Activated T-cell treated with anti-CD3 and anti-CD28 coated beads, Interleukin-2, amount 50 U/mL, for 72 hours (primary cell): ENCODE measurements at regions not wholly inside any gene's neighbourhood (a gene's known extent, or its start where the extent isn't known, plus 50 kb on each side); places are given as distances from the start of the nearest gene placed in this dataset.
"Not testable (repeated sequence)": the region's sequence is repeated elsewhere in the genome, so short reads cannot be mapped to it uniquely, and the experiment has no call there.

Experiments used
- ATAC-seq, 2 donors: fragments of 150-1000 bp; cut with Tn5 transposase; replicated peaks in 1 of 2; 2 replicates each; pipeline ENCODE4 v1.10.0; 2021; ENCODE audit warnings: moderate library complexity in 2 of 2, mild to moderate bottlenecking in 1 of 2
- DNase-seq, 2 donors: peaks; one replicate each; pipeline ENCODE4 v3.0.0; 2021 to 2022; ENCODE audit warnings: mixed read lengths in 1 of 2
- H3K27ac Mint-ChIP-seq: one replicate; pipeline ENCODE4 v1.8.0; 2022; ENCODE audit warnings: mild to moderate bottlenecking, moderate library complexity, mixed read lengths
- H3K27me3 Mint-ChIP-seq: one replicate; pipeline ENCODE4 v1.8.0; 2022; ENCODE audit warnings: low read depth, mixed read lengths
- H3K36me3 Mint-ChIP-seq, 2 donors: one replicate each; pipeline ENCODE4 v1.8.0; 2022; ENCODE audit warnings: mixed read lengths in 2 of 2, mild to moderate bottlenecking in 1 of 2; ENCODE audit not compliant: insufficient read depth in 2 of 2
- H3K4me1 Mint-ChIP-seq: one replicate; pipeline ENCODE4 v1.8.0; 2022; ENCODE audit warnings: low read depth, mixed read lengths
- H3K4me3 Mint-ChIP-seq, 2 donors: one replicate each; pipeline ENCODE4 v1.8.0; 2022; ENCODE audit warnings: mild to moderate bottlenecking in 2 of 2, mixed read lengths in 2 of 2, moderate library complexity in 2 of 2
- H3K9me3 Mint-ChIP-seq, 2 donors: one replicate each; pipeline ENCODE4 v1.8.0; 2022; ENCODE audit warnings: mixed read lengths in 2 of 2

DNA sequence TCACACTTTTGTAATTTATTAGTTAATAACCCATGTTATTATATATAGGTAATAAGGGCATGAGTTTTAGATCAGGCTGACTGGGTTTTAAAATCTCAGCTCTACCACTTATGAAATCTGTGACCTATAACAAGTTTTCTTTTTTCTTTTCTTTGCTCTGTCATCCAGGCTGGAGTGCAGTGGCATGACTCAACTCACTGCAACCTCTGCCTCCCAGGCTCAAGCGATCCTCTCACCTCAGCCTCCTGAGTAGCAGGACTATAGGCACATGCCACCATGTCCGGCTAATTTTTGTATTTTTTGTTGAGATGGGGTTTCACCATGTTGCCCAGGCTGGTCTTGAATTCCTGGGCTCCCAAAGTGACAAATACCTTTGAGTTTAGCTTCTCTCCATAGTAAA is 227.7 kb upstream of the KRR1 start:
- not testable (repeated sequence) for ATAC-seq, H3K36me3 Mint-ChIP-seq, H3K9me3 Mint-ChIP-seq, H3K27ac Mint-ChIP-seq, H3K4me3 Mint-ChIP-seq, DNase-seq
- Mint-ChIP-seq H3K27me3 (peaks cover 24% of the 10 kb centered on the region), H3K4me1 (peaks cover 28% of the 10 kb centered on the region)

DNA sequence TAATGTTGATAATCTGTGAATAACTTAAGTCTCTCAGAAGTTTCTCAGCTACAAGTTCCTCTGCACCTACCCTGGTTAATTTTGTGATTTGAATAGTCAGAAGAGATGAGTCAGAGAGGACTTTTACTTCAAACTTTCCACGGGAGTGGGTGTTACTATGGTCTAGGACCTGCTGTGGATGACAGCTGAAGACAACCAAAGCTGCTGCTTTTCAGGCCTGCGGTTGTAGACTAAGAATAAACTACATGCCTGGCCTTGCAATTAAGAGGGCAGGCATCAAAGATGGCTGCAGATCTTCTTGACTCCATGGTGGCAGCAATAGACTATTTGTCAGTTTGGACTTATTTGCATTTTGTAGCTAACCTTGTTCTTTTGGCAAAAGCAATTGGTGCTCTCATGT is 227.1 kb upstream of the KRR1 start:
- DNase-seq: peak; percentile 47 to 56
- Mint-ChIP-seq H3K4me1 (peaks cover 28% of the 10 kb centered on the region), H3K9me3 (peaks cover 0 to 3% of the 10 kb centered on the region in 2 donors), H3K36me3 (no peaks in the 10 kb centered on the region), H3K27me3 (peaks cover 22% of the 10 kb centered on the region), H3K27ac (no peak overlapping the region), H3K4me3 (no peak overlapping the region)
- peak; percentile 99 for ATAC-seq

DNA sequence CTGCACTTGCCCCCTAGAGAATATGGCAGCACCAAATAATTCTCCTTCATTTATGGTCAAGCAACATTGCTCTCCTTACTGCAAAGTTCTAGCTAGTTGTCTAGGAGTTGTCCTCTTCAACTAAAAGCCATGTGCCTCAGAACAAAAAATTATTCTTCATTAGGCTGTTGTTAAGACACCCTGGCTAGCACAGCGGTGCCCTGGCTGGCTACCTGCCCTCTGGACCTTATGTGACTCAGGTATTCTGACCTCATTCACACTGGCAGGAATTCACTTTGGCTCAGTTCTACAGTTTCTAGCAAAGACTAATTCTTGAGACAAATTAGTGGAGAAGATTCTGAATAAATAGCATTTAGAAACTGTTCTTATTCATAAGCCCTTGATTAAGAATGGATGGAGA is 224.4 kb upstream of the KRR1 start:
- Mint-ChIP-seq H3K27ac (no peak overlapping the region), H3K36me3 (no peaks in the 10 kb centered on the region), H3K9me3 (no peaks in the 10 kb centered on the region), H3K27me3 (peaks cover 7% of the 10 kb centered on the region), H3K4me1 (peaks cover 28% of the 10 kb centered on the region), H3K4me3 (no peak overlapping the region)
- ATAC-seq (no peak), DNase-seq (no peak)

GRCh38 chr12:75728826-75729225 is 217.4 kb upstream of the KRR1 start:
- Mint-ChIP-seq H3K27ac (no peak overlapping the region), H3K36me3 (no peaks in the 10 kb centered on the region), H3K4me3 (no peak overlapping the region), H3K27me3 (no peaks in the 10 kb centered on the region), H3K9me3 (no peaks in the 10 kb centered on the region), H3K4me1 (no peaks in the 10 kb centered on the region)
- DNase-seq: no peak
- ATAC-seq: no peak

- no peaks in the 10 kb centered on the region for H3K27me3 Mint-ChIP-seq
- peaks cover 11% of the 10 kb centered on the region for H3K4me1 Mint-ChIP-seq
- H3K36me3 Mint-ChIP-seq: no peaks in the 10 kb centered on the region
- peaks cover 0 to under 1% of the 10 kb centered on the region in 2 donors for H3K9me3 Mint-ChIP-seq
- DNase-seq (no peak), ATAC-seq (no peak)
- H3K4me3 Mint-ChIP-seq: no peak overlapping the region
- no peak overlapping the region for H3K27ac Mint-ChIP-seq
Observed at GRCh38 chr12:75727577-75727976, 216.2 kb upstream of the KRR1 start.

GRCh38 chr12:75725521-75726111 is 214.2 kb upstream of the KRR1 start:
- Mint-ChIP-seq H3K27me3 (peaks cover 13% of the 10 kb centered on the region), H3K4me1 (peaks cover 15% of the 10 kb centered on the region), H3K27ac (no peak overlapping the region), H3K4me3 (no peak overlapping the region), H3K9me3 (peaks cover 0 to 3% of the 10 kb centered on the region in 2 donors), H3K36me3 (peaks cover 0 to 2% of the 10 kb centered on the region in 2 donors)
- DNase-seq: no peak
- ATAC-seq: peak in 1 of 2 donors; percentile 43

DNA sequence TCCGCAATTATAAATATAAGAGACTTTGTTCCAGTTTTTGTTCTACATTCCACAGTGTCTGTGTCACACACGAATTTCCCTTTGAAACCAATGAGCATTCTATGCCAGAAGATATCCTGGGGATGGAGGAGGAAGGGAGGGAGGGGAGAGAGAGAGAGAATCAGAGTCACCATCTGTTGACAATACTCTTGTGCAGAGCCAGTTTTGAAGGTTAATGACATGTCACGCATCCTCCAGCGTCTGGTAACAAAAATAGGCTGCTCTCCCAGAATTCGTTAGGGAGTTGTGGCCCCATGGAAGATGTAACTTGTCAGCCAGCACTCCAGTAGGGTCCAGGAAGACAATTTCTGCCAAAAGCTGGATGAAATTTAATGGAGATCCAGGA is 213.5 kb upstream of the KRR1 start:
- Mint-ChIP-seq H3K36me3 (peaks cover 0 to 2% of the 10 kb centered on the region in 2 donors), H3K4me3 (no peak overlapping the region), H3K4me1 (peaks cover 15% of the 10 kb centered on the region), H3K27me3 (peaks cover 20% of the 10 kb centered on the region), H3K9me3 (peaks cover 0 to 4% of the 10 kb centered on the region in 2 donors), H3K27ac (no peak overlapping the region)
- DNase-seq (no peak), ATAC-seq (no peak)

- no peak for ATAC-seq
- H3K9me3 Mint-ChIP-seq: peaks cover 0 to 4% of the 10 kb centered on the region in 2 donors
- H3K36me3 Mint-ChIP-seq: peaks cover 0 to 2% of the 10 kb centered on the region in 2 donors
- no peak overlapping the region for H3K27ac Mint-ChIP-seq
- H3K4me3 Mint-ChIP-seq: no peak overlapping the region
- peaks cover 15% of the 10 kb centered on the region for H3K4me1 Mint-ChIP-seq
- H3K27me3 Mint-ChIP-seq: peaks cover 22% of the 10 kb centered on the region
- DNase-seq: no peak
Observed at GRCh38 chr12:75724307-75724927, 213.0 kb upstream of the KRR1 start.

DNA sequence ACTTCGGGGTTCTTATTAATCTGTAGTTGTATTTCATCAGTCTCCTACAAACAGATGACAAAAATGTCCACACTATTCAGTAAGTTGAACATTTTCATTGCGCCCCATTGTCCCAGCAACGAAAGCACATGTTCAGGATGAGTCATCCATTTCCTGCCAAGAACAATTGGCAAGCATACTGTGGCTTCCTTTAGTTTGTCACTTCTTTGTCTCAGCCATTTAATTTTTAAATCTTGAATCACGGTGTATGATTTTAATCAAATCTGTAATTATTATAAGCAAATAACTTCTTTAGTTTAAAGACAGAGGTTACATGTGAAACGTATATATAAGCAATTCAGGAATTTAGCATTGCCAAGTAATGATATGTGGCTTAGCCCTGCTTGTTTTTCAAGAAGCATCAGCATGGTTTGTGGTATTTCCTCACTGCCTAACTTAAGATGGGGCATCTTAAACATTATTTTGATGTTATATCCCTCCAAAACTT is 211.3 kb upstream of the KRR1 start:
- Mint-ChIP-seq H3K27me3 (peaks cover 22% of the 10 kb centered on the region), H3K4me3 (peak overlapping the region; percentile 38 to 45), H3K36me3 (peaks cover 0 to 2% of the 10 kb centered on the region in 2 donors), H3K27ac (peak overlapping the region; percentile 82), H3K4me1 (peaks cover 15% of the 10 kb centered on the region), H3K9me3 (peaks cover 0 to 4% of the 10 kb centered on the region in 2 donors)
- ATAC-seq: peak; percentile 93 to 97
- DNase-seq: peak; percentile 31 to 49

DNA sequence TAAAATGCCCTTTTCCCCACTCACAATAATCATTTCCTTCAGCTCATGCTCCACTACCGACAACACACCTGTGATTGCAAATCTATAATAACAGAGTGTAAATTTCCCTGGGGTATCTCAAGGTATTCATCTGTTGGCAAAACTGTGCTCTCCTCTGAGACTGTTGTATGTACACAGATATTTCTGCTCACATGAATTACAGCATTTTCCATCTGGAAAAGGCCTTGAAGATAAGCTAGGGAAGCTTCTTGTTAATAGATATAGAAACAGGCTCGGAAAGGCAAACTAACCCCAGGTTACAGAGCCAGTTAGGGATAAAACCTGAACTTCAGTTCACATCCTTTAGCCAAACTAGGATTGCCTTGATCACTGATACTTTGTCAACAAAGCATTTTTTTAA is 210.4 kb upstream of the KRR1 start:
- Mint-ChIP-seq H3K36me3 (peaks cover 0 to 2% of the 10 kb centered on the region in 2 donors), H3K27me3 (peaks cover 22% of the 10 kb centered on the region), H3K4me1 (peaks cover 15% of the 10 kb centered on the region), H3K27ac (no peak overlapping the region), H3K4me3 (no peak overlapping the region), H3K9me3 (peaks cover 0 to 4% of the 10 kb centered on the region in 2 donors)
- DNase-seq (no peak), ATAC-seq (no peak)

- ATAC-seq (no peak), DNase-seq (no peak)
- Mint-ChIP-seq H3K27me3 (peaks cover 22% of the 10 kb centered on the region), H3K27ac (no peak overlapping the region), H3K9me3 (peaks cover 0 to 4% of the 10 kb centered on the region in 2 donors), H3K4me1 (peaks cover 15% of the 10 kb centered on the region), H3K36me3 (peaks cover 0 to 2% of the 10 kb centered on the region in 2 donors), H3K4me3 (no peak overlapping the region)
Observed at GRCh38 chr12:75720812-75721641, 209.6 kb upstream of the KRR1 start.

- H3K4me1 Mint-ChIP-seq: peaks cover 27% of the 10 kb centered on the region
- no peak overlapping the region for H3K4me3 Mint-ChIP-seq
- ATAC-seq (no peak), DNase-seq (no peak)
- H3K9me3 Mint-ChIP-seq: peaks cover 0 to 4% of the 10 kb centered on the region in 2 donors
- peaks cover 22% of the 10 kb centered on the region for H3K27me3 Mint-ChIP-seq
- no peak overlapping the region for H3K27ac Mint-ChIP-seq
- peaks cover 0 to 2% of the 10 kb centered on the region in 2 donors for H3K36me3 Mint-ChIP-seq
Observed at GRCh38 chr12:75717902-75718301, 206.5 kb upstream of the KRR1 start.
